ENCODE measurements at regions not wholly inside any gene's neighbourhood (a gene's known extent, or its start where the extent isn't known, plus 50 kb on each side); places are given as distances from the start of the nearest gene placed in this dataset.

DNA sequence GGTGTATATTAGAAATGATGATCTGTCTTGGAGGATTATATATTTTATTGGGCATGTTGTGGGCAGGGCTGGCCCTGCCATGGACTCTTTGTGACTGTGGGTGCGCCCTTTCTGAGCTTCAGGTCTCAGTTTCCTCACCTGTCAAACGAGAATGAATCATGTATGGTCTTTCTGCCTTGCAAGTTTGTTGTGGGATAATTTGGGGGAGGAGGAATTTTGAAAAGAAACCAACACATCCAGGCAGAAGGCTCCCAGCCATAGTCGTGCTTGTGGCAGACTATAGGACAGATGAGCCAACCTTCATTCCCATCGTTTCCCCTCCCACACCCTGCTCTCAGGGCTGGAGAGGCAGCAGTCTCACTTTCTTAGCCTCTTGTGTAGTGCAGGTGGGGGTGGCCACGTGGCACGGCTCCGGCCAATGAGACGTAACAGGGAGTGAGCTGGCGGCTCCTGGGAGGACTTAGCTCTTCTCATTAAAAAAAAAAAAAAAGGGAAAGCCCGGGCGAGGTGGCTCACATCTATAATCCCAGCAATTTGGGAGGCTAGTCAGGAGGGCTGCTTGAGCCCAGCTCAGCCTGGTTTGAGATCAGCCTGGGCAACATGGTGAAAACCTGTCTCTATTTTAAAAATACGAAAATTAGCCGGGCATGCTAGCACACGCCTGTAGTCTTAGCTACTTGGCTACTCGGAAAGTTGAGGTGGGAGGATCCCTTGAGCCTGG, 63.1 kb downstream of the RHOB start (continued):
- TF ChIP-seq, protein P1, sequence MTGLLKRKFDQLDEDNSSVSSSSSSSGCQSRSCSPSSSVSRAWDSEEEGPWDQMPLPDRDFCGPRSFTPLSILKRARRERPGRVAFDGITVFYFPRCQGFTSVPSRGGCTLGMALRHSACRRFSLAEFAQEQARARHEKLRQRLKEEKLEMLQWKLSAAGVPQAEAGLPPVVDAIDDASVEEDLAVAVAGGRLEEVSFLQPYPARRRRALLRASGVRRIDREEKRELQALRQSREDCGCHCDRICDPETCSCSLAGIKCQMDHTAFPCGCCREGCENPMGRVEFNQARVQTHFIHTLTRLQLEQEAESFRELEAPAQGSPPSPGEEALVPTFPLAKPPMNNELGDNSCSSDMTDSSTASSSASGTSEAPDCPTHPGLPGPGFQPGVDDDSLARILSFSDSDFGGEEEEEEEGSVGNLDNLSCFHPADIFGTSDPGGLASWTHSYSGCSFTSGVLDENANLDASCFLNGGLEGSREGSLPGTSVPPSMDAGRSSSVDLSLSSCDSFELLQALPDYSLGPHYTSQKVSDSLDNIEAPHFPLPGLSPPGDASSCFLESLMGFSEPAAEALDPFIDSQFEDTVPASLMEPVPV (CRISPR knock-in tag; IDR thresholded peaks at IDR 0.05), result 0 out of 2 replicates have a peak, but pooled peaks have one; percentile 5
- TF ChIP-seq PITX1 (CRISPR knock-in tag; IDR thresholded peaks at IDR 0.05) (peak; percentile 27; the same call in 1 of the 2 replicates), ZNF263 (CRISPR knock-in tag; IDR thresholded peaks at IDR 0.05) (peak; percentile 89), ZBTB38 (CRISPR knock-in tag; IDR thresholded peaks at IDR 0.05) (peak; percentile 22; the same call in 1 of the 2 replicates), JUND (CRISPR knock-in tag; IDR thresholded peaks at IDR 0.05) (no peak), MEF2D (CRISPR knock-in tag; IDR thresholded peaks at IDR 0.05) (peak; percentile 20; the same call in 1 of the 2 replicates), MEIS1 (CRISPR knock-in tag; IDR thresholded peaks at IDR 0.05; ENCODE audit: borderline replicate concordance) (peak; percentile 38; the same call in 1 of the 2 replicates), RAD51 (IDR thresholded peaks at IDR 0.05; ENCODE audit: borderline replicate concordance) (peak; percentile 72), NCOR1 (IDR thresholded peaks at IDR 0.05; ENCODE audit: borderline replicate concordance, low read length) (no peak), POLR2A (IDR thresholded peaks at IDR 0.05; ENCODE audit: insufficient read depth in 1 of 2, low read depth in 2 of 2, low read length in 2 of 2) (0 out of 4 replicates have a peak, but pooled peaks of 1 of the 2 experiments have one; percentile 43)
- TF ChIP-seq, protein P2, sequence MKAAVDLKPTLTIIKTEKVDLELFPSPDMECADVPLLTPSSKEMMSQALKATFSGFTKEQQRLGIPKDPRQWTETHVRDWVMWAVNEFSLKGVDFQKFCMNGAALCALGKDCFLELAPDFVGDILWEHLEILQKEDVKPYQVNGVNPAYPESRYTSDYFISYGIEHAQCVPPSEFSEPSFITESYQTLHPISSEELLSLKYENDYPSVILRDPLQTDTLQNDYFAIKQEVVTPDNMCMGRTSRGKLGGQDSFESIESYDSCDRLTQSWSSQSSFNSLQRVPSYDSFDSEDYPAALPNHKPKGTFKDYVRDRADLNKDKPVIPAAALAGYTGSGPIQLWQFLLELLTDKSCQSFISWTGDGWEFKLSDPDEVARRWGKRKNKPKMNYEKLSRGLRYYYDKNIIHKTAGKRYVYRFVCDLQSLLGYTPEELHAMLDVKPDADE (CRISPR knock-in tag; IDR thresholded peaks at IDR 0.05), result no peak
- TF ChIP-seq, protein P3, sequence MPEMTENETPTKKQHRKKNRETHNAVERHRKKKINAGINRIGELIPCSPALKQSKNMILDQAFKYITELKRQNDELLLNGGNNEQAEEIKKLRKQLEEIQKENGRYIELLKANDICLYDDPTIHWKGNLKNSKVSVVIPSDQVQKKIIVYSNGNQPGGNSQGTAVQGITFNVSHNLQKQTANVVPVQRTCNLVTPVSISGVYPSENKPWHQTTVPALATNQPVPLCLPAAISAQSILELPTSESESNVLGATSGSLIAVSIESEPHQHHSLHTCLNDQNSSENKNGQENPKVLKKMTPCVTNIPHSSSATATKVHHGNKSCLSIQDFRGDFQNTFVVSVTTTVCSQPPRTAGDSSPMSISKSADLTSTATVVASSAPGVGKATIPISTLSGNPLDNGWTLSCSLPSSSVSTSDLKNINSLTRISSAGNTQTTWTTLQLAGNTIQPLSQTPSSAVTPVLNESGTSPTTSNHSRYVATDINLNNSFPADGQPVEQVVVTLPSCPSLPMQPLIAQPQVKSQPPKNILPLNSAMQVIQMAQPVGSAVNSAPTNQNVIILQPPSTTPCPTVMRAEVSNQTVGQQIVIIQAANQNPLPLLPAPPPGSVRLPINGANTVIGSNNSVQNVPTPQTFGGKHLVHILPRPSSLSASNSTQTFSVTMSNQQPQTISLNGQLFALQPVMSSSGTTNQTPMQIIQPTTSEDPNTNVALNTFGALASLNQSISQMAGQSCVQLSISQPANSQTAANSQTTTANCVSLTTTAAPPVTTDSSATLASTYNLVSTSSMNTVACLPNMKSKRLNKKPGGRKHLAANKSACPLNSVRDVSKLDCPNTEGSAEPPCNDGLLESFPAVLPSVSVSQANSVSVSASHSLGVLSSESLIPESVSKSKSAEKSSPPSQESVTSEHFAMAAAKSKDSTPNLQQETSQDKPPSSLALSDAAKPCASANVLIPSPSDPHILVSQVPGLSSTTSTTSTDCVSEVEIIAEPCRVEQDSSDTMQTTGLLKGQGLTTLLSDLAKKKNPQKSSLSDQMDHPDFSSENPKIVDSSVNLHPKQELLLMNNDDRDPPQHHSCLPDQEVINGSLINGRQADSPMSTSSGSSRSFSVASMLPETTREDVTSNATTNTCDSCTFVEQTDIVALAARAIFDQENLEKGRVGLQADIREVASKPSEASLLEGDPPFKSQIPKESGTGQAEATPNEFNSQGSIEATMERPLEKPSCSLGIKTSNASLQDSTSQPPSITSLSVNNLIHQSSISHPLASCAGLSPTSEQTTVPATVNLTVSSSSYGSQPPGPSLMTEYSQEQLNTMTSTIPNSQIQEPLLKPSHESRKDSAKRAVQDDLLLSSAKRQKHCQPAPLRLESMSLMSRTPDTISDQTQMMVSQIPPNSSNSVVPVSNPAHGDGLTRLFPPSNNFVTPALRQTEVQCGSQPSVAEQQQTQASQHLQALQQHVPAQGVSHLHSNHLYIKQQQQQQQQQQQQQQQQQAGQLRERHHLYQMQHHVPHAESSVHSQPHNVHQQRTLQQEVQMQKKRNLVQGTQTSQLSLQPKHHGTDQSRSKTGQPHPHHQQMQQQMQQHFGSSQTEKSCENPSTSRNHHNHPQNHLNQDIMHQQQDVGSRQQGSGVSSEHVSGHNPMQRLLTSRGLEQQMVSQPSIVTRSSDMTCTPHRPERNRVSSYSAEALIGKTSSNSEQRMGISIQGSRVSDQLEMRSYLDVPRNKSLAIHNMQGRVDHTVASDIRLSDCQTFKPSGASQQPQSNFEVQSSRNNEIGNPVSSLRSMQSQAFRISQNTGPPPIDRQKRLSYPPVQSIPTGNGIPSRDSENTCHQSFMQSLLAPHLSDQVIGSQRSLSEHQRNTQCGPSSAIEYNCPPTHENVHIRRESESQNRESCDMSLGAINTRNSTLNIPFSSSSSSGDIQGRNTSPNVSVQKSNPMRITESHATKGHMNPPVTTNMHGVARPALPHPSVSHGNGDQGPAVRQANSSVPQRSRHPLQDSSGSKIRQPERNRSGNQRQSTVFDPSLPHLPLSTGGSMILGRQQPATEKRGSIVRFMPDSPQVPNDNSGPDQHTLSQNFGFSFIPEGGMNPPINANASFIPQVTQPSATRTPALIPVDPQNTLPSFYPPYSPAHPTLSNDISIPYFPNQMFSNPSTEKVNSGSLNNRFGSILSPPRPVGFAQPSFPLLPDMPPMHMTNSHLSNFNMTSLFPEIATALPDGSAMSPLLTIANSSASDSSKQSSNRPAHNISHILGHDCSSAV (CRISPR knock-in tag; IDR thresholded peaks at IDR 0.05; ENCODE audit: borderline replicate concordance), result no peak

Data from HepG2 (cell line).